ENCODE measurements at regions not wholly inside any gene's neighbourhood (a gene's known extent, or its start where the extent isn't known, plus 50 kb on each side); places are given as distances from the start of the nearest gene placed in this dataset.

DNA sequence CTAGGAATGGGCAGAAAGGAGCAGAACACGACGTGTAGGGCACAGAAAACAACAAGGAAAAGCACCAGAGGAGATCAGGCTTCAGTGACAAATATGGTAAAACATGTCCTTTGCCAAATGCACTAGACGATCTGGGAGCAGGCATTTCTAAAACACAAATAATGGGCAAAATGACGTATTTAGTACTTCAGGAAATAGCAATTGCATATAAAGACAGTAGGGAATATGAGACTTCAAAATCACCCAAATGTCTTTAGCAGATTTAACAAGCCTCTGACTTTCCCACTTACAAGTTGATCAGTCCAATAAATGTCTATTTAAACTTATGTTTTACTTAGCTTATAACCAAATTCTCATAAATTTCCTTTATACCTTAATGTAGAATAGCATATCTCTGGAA, 969.6 kb upstream of the C9orf72 start:
- H3K27ac Mint-ChIP-seq, result no peak overlapping the region
- Histone ChIP-seq H3K4me3 (ENCODE audit: low read length) (no peak overlapping the region), H3K36me3 (ENCODE audit: control insufficient read depth, insufficient read depth, low read length) (no peaks in the 10 kb centered on the region), H3K27ac (ENCODE audit: low read depth, low read length) (no peak overlapping the region), H3K9ac (ENCODE audit: extremely low read depth, low read length, poor library complexity, severe bottlenecking) (no peak overlapping the region), H3K27me3 (ENCODE audit: control insufficient read depth, insufficient read depth, low read length, poor library complexity, severe bottlenecking) (no peaks in the 10 kb centered on the region), H3K4me1 (ENCODE audit: control insufficient read depth, insufficient read depth, low read length) (no peaks in the 10 kb centered on the region), H3K9me3 (ENCODE audit: control insufficient read depth, low read length) (no peaks in the 10 kb centered on the region)
- 80 to 85% methylated on average over 4 of the region's 4 CpGs for WGBS, 2 experiments (ENCODE audit: insufficient coverage in 1 of 2, insufficient read length in 1 of 2)
- no peaks in the 10 kb centered on the region for H3K9me3 Mint-ChIP-seq
- DNase-seq, result no peak
- H3K4me3 Mint-ChIP-seq, result no peak overlapping the region
- no peaks in the 10 kb centered on the region for H3K4me1 Mint-ChIP-seq
- H3K27me3 Mint-ChIP-seq (ENCODE audit: insufficient read depth), result no peaks in the 10 kb centered on the region
- no peaks in the 10 kb centered on the region for H3K36me3 Mint-ChIP-seq (ENCODE audit: low read depth)
- TF ChIP-seq, protein P1, sequence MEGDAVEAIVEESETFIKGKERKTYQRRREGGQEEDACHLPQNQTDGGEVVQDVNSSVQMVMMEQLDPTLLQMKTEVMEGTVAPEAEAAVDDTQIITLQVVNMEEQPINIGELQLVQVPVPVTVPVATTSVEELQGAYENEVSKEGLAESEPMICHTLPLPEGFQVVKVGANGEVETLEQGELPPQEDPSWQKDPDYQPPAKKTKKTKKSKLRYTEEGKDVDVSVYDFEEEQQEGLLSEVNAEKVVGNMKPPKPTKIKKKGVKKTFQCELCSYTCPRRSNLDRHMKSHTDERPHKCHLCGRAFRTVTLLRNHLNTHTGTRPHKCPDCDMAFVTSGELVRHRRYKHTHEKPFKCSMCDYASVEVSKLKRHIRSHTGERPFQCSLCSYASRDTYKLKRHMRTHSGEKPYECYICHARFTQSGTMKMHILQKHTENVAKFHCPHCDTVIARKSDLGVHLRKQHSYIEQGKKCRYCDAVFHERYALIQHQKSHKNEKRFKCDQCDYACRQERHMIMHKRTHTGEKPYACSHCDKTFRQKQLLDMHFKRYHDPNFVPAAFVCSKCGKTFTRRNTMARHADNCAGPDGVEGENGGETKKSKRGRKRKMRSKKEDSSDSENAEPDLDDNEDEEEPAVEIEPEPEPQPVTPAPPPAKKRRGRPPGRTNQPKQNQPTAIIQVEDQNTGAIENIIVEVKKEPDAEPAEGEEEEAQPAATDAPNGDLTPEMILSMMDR (conservative IDR thresholded peaks at IDR 0.05), result no peak

DNA sequence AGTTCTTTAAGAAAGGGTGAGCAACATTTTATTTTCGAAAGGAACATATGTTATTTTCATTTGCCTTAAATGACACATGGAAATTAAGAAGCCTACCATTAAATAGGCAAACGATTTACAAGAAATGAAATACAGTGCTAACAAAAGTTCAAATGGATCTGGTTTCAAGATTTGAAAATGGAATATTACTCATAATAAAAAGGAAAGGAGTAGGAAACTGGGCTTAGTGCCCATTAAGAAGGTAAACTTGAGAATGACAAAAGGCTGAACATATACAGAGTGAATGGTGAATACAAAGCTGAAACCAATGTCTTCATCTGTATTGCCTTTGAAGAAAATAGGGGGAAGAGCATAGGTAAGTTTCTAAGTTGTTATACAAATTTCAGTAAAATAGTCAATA, 974.2 kb upstream of the C9orf72 start:
- H3K9me3 ChIP-seq (ENCODE audit: control insufficient read depth, low read length), result no peaks in the 10 kb centered on the region
- no peak overlapping the region for H3K9ac ChIP-seq (ENCODE audit: extremely low read depth, low read length, poor library complexity, severe bottlenecking)
- no peak overlapping the region for H3K27ac ChIP-seq (ENCODE audit: low read depth, low read length)
- no peak overlapping the region for H3K27ac Mint-ChIP-seq
- H3K36me3 ChIP-seq (ENCODE audit: control insufficient read depth, insufficient read depth, low read length), result no peaks in the 10 kb centered on the region
- peaks cover 3% of the 10 kb centered on the region for H3K9me3 Mint-ChIP-seq
- DNase-seq, result no peak
- no peak overlapping the region for H3K4me3 Mint-ChIP-seq
- 94% methylated on average over 2 of the region's 2 CpGs; no CpG with 5 or more reads in 1 of the 2 experiments for WGBS, 2 experiments (ENCODE audit: insufficient coverage in 1 of 2, insufficient read length in 1 of 2)
- no peaks in the 10 kb centered on the region for H3K4me1 ChIP-seq (ENCODE audit: control insufficient read depth, insufficient read depth, low read length)
- no peaks in the 10 kb centered on the region for H3K27me3 Mint-ChIP-seq (ENCODE audit: insufficient read depth)
- no peaks in the 10 kb centered on the region for H3K4me1 Mint-ChIP-seq
- no peak overlapping the region for H3K4me3 ChIP-seq (ENCODE audit: low read length)
- peaks cover 1% of the 10 kb centered on the region for H3K36me3 Mint-ChIP-seq (ENCODE audit: low read depth)
- no peaks in the 10 kb centered on the region for H3K27me3 ChIP-seq (ENCODE audit: control insufficient read depth, insufficient read depth, low read length, poor library complexity, severe bottlenecking)
- TF ChIP-seq, protein P1 (conservative IDR thresholded peaks at IDR 0.05), result no peak

DNA sequence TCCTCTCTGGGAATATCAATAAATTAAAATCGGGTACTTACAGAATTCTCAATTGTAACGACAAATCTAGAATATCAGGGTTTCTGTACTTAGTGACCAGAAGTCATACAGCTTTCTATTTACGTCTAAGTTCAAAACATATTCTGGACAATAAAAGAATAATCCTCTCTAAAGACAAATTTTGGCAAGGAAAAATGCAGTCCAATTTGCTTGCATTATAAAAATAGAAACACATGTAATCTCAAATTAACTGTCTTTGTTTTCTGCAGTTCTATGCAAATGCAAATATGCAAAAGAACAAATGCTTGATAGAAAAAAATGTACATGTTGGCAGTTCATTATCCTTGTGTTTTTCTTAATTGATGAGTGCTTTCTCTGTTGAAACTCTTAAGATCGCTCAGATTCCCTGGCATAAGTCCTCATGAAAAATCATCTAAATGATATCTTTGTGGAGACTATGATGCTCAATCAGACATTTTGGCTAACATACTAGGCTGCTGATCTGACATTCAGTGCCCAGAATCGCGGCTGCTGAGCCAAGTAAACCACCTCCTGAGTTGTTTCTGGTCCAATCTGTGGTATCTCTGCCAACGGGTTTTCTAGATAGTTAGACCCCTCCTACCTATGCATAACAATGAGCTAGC, 990.1 kb upstream of the C9orf72 start:
- WGBS, 2 experiments (ENCODE audit: insufficient coverage in 1 of 2, insufficient read length in 1 of 2), result 84 to 92% methylated on average over 6 to 7 of the region's 7 CpGs
- Histone ChIP-seq H3K27me3 (ENCODE audit: control insufficient read depth, insufficient read depth, low read length, poor library complexity, severe bottlenecking) (no peaks in the 10 kb centered on the region), H3K4me1 (ENCODE audit: control insufficient read depth, insufficient read depth, low read length) (no peaks in the 10 kb centered on the region), H3K36me3 (ENCODE audit: control insufficient read depth, insufficient read depth, low read length) (no peaks in the 10 kb centered on the region), H3K9ac (ENCODE audit: extremely low read depth, low read length, poor library complexity, severe bottlenecking) (no peak overlapping the region), H3K27ac (ENCODE audit: low read depth, low read length) (no peak overlapping the region), H3K4me3 (ENCODE audit: low read length) (no peak overlapping the region), H3K9me3 (ENCODE audit: control insufficient read depth, low read length) (no peaks in the 10 kb centered on the region)
- Mint-ChIP-seq H3K36me3 (ENCODE audit: low read depth) (no peaks in the 10 kb centered on the region), H3K27me3 (ENCODE audit: insufficient read depth) (no peaks in the 10 kb centered on the region), H3K9me3 (no peaks in the 10 kb centered on the region), H3K27ac (no peak overlapping the region), H3K4me3 (no peak overlapping the region), H3K4me1 (peaks cover 4% of the 10 kb centered on the region)
- DNase-seq, result no peak
- TF ChIP-seq, protein P1 (conservative IDR thresholded peaks at IDR 0.05), result no peak
